ENCODE measurements at regions not wholly inside any gene's neighbourhood (a gene's known extent, or its start where the extent isn't known, plus 50 kb on each side); places are given as distances from the start of the nearest gene placed in this dataset.
"Not testable (repeated sequence)": the region's sequence is repeated elsewhere in the genome, so short reads cannot be mapped to it uniquely, and the experiment has no call there.

DNA sequence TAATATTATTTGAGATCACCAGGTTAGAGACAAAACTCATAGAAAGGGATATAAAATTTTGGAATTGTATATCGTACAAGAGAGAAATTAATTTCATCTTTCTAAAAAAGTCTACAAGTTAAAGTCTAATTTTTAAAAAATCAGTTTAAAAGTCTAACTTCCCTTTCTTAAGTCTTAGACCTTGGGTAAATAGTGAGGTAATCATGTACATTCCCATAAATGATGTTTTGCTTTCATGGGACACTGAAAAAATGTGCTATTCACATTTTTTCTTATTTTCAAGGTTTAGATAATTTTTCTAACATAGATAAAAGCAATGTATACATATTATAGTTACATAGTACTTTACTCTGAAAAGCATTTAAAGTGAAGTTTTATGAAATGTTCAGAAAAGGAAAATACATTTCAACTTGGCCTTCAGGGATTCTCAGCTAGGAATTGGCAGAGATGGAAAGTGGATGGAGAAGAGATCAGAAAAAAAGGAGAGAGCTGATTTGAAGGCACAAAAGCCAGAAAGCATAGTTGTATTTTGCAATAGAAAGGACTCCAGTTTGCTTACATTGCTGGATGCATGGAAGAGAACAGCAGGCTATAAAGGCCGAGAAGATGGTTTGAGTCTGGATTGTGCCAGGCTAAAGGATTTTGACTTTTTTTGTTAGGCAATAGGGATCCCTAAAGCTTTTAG is 194.0 kb downstream of the CASP12 start:
- no peak for DNase-seq (ENCODE audit: low read depth in 3 of 3)

DNA sequence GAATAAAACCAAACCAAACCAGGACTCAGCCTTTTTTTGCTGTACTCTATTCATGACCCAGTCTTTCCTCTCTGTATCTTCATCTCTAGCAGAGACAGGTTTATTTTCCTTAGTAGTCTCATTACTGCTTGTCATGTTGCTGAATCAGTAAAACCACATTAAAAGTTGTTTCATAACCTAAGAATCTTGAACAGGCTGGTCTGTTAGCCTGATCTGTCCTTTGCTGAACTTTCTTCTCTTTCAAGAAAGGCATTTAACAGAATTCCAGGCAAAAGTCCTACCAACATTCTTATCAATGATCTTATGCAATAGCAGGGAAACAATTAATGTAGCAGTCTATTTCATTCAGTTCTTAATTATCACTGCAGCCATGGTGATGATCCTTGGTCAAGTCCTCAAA is 197.7 kb downstream of the CASP12 start:
- DNase-seq (ENCODE audit: low read depth in 3 of 3), result no peak

DNA sequence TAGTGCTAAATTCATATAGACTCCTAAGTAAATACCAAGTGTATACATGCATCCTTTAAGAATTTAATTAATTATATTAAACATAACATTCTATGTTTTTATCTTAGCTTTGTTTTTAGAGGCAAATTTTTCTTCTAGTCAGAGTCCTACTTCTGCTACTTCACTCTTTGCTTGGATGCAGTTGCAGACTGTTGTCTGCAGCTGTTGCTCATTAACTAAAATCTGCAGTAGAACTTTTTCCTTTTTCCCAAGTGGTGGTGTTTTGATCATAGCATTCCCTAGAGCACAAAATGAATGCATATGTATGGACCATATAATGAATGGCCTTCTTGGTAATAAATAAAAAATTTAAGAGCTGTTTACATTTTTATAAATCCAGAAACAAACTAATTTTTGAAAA is 198.3 kb downstream of the CASP12 start:
- no peak for DNase-seq (ENCODE audit: low read depth in 3 of 3)

DNA sequence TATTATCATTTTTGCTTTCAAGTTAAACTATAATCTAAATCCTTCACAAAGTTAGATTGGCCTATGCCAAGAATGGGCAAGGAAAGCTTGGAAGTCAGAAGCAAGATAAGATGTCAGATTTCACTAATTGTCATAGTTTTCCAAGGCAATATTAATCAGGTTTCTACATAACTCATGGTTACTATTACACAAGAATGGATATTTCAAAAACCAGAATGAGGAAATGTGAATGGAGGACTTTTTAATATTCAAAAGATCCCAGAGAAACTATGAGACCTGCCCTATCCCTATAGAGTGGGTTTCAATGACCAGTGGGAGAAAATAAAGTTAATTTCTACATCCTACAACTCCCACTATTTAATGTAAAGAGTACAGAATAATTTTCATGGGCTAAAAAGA is 203.2 kb downstream of the CASP12 start:
- no peak for DNase-seq (ENCODE audit: low read depth in 3 of 3)

DNA sequence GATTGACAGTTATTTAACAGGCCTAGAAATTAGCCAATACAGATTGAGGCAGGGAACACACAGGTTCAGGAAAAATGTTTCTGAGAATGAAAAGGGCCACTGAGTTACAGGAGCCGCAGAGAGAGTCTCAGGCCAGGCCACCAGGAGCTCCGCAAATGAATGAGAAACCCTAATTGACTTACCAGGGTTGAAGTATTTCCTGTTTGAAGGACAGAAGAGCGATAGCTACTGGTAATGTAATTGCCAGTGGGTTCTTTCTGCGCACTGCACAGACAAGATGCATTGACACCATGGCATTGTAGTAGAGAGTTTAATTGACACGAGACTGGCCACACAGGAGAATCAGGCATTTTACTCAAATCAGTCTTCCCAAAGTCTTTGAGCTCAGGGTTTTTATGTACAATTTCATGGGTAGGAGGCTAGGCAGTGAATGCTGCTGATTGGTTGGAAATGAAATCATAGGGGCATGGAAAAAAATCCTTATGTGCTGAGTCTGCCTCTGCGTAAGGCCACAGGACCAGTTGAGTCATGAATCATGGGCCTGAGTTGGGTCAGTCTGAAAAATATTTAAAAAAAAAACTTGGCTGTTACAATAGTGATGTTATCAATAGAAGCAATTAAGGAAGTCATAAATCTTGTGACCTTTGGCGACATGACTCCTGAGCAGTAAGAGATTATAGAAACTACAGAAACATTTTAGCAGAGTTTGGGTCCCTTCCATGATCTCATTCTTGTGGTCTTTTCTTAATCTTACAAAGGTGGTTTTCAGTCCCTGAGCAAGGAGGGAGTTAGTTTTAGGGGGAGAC is 203.8 kb downstream of the CASP12 start:
- no peak for DNase-seq (ENCODE audit: low read depth in 3 of 3)

DNA sequence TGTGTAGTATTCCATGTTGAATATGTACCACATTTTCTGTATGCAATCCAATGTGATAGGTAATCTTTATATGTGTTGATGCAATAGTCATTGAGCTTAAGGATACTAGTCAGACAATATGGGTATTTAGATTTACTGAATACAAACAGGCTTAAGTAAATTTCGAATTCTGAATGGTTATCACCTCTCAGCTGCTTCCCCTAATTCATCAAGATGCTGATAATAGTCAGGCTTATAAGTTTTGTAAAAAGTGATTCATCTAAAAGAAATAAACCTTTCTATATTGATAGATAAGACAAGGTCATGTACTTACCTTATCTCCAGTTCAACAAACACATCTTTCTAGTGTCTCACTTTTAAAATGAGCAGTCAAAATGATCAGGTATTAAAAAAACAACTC is 205.5 kb downstream of the CASP12 start:
- no peak for DNase-seq (ENCODE audit: low read depth in 3 of 3)

DNA sequence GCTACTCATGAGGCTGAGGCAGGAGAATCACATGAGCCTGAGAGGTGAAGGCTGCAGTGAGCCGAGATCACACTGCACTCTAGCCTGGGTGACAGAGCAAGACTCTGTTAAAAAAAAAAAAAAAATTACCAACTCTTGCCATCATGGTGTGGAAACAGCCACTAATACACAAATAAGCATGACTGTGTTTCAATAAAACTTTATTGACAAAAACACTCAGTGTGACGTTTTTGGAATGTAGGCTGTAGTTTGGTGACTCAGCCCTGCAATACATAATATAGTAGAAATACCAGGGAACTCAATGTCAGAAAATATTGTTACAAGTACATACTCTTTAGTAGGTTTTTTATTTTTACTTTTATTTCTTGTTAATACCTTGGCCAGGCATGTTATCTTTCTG is 207.1 kb downstream of the CASP12 start:
- no peak for DNase-seq (ENCODE audit: low read depth in 3 of 3)

DNA sequence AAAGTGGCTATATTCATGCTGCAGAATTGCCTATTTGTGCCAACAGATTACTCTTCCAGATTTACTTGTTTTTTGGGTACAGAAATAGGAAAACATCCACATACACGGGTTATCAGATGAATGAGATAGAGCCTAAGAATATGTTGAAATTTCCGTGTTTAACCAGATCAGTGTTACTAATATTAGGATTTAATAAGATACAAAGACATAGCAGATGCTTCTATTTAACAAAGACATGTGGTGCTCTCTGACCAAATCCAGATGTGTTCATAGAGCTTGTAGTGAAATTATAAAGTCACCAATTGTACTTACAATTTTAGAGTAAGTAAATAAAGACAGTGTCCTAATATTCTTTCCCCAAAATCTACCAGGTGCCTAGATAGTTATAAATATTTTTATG is 208.0 kb downstream of the CASP12 start:
- no peak for DNase-seq (ENCODE audit: low read depth in 3 of 3)

DNA sequence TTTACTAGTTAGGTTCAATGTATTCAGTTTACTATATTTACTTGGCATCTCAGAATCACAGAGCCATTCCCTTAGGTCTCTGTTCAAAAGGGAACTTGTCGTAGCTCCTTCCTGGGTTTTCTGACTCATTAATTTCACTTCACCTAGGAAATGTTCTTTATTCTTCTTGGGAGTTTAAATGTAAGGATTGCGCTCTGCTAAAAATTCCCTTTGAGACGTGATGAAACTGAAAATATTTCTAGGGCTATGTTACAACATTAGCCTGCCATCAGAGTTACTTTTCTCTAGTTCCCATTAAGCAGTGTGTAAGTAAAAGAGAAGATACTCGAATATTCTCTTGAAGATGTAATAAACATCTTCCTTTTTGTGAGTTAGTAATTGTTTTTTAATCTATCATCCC is 209.5 kb downstream of the CASP12 start:
- DNase-seq (ENCODE audit: low read depth in 3 of 3), result no peak

DNA sequence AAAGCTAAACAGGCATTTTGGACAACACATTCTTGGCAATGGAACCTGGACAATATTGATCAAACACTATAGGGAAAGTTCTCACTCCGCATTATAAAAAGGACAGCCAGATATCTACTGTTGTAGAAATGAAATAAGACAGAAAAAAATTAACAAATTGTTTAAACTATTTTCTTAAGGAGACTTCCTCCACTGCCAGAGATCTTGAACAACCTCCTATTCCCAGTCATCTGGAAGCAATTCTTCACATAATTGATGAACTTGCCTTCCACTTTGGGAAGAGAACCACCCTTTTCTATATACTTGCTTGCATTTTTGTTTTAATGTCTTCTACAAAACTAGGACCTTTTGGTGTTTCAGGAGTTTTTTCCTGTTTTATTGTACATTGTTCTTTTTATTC is 216.1 kb downstream of the CASP12 start:
- DNase-seq (ENCODE audit: low read depth in 3 of 3), result no peak

DNA sequence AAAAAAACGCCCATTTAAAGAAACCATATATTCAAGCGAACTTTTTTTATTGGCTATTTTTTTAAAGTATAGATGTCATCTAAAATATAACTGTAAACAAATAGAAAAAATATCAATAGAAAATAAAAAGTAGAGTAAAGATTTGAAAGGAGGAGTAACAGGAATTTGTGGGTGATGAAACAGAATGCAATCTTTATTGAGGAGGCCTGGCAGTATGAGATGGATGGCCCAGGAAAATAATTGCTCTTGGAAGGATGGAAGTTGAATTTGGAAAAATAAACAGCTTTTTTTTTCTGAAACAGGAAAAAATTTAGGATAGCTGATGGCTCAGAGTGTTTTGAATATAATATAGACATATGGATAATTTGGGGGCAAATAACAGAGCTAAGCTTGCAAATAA is 219.0 kb downstream of the CASP12 start:
- no peak for DNase-seq (ENCODE audit: low read depth in 3 of 3)

DNA sequence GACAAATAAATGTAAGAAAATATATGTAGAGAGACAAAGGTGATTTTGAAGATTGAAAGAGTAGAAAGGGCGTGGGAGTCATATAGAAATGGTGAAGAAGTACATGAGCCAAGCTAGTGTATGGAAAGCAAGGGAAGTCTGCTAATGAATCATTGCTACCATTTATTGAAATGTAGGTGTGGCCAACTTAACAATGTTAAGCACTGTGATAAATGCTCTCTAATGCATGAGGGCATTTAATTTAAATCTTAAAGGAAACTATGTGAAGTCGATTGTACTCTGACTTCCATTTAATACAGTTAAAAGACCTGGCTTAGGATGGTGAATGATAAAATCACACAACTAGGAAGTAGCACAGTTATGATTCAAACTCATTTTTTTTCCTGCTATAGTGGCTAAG is 219.9 kb downstream of the CASP12 start:
- no peak for DNase-seq (ENCODE audit: low read depth in 3 of 3)

DNA sequence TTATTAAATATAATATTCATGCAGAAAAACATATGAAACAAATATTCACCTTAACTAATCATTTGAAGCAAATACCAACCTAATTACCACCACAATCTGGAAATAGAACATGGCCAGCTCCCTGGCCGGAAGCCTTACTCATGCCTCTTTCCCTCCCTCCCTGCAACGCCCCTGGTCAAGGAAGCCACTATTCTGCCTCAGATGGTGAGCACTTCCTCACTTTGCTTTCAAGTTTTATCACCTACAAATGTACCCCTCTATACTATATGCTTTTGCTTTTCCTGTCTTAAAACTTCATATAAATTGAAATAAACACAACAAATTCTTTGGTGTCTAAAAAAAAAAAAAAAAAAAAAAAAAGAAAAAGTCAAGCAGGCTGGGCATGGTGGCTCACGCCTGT is 221.2 kb downstream of the CASP12 start:
- not testable (repeated sequence) for DNase-seq (ENCODE audit: low read depth in 3 of 3)

DNA sequence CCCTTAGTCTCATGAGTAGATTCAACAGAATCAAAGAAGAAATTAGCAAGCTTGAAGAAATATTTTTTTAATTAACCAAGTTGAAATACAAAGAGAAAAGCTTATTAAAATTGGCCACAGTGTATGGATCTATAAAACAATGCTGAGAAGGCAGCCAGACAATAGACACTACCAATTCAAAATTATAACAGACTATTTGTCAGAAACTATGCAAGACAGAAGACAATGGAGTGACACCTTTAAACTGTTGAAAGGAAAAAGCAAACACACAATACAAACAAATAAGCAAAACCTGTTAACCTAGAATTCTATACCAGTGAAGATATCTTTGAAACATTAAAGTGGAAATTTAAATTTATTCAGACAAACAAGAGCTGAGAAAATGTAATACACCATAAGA is 225.4 kb downstream of the CASP12 start:
- no peak for DNase-seq (ENCODE audit: low read depth in 3 of 3)

DNA sequence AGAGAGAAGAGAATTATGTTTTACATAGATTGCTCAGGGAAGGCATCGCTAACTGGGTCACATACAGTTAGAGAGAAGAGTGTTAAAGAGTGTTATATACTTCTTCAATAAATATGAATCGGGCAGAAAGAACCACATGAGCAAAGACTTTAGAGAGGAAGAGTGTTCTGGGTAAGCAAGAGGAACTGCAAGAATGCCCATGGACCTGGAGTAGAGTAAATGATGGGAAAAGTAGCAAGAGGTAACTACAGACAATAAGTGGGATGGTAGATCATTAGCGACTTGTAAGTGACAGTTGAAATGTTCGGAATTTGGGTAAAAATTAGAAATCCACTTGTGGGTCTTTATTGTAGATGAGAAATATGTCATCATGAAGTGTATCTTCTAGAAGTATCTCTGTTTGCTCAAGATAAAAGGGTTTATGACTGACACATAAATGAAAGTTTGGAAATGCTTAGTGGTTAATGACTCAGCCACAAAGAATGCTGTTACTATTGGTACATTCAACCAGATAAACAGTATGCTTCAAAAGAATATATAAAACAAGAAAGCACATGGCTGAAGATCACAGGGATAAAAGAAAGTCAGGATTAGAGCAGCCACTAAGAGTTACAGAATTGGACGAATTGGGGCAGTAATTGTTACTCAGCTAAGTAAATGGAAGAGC is 229.3 kb downstream of the CASP12 start:
- DNase-seq (ENCODE audit: low read depth in 3 of 3), result no peak

DNA sequence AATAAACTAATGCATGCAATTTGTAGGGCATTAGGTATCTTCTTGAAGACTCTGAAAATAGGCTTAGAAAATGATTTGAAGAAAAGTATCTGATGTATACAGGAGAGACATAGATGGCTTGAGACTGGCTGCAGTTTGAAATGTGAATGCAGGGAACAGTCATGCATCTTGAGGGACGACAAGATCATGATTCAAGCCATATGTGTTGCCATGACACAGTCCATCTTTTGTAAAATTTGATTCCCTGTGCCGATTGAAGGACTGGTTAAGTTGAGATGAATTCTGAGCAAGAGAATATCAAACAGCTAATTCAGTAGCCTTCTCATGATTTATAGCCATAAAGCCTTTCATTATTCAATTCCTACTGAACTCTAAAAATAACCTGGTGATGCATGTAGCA is 231.6 kb downstream of the CASP12 start:
- DNase-seq (ENCODE audit: low read depth in 3 of 3), result no peak

DNA sequence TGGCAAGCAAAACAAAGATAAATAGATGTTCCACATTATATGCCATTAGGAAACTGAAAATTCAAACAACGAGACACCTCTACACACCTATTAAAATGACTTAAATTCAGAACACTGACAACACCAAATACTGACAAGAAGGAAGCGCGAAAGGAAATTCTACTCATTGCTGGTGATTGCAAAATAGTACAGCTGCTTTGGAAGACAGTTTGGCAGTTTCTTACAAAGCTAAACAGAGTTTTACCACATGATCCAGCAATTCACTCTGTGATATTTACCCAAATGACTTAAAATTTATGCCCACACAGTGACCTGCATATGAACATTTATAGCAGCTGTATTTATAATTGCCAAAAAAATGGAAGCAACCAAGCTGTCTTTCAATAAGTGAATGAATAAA is 232.6 kb downstream of the CASP12 start:
- no peak for DNase-seq (ENCODE audit: low read depth in 3 of 3)

DNA sequence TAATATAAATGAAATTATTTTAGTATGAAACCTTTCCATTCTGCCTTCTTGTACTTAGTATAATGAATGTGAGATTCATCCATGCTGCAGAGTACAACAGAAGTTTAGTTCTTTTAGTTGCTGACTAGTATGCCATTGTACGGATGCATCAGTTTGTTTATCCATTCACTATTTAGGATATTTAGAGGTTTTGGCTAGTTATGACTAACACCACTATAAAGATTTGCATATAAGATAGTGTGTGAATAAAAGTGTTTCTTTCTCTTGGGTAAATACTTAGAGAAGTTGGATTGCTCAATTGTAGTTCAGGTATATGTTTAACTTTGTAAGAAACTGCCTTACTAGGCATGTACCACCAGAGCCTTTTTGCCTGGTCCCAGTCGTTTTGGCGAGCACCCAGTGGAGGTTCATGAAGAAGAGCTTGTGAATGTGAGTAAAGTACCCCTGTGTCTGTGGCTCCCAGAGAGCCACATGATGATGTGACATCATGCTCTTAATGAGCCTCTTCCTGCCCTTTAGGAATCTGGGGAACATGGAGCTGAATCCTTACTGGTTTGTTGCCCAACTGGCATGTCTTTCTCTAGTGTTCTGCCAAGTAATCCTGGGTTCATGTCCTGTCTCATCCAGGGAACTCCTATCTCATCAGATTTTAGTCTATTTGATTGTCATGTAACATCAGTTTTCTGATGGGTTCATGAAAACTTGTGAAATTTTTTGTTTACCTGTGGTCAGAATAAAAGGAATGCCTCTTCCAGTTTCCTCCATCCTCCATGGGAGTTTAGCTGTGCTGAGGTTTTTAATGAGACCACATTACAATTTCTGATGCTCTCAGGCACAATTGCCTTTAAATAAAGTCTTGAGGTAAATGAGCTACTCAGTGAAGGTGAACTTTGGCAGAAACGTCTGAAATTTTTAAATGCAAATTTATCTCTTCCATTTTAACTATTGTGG is 234.8 kb downstream of the CASP12 start:
- no peak for DNase-seq (ENCODE audit: low read depth in 3 of 3)

DNA sequence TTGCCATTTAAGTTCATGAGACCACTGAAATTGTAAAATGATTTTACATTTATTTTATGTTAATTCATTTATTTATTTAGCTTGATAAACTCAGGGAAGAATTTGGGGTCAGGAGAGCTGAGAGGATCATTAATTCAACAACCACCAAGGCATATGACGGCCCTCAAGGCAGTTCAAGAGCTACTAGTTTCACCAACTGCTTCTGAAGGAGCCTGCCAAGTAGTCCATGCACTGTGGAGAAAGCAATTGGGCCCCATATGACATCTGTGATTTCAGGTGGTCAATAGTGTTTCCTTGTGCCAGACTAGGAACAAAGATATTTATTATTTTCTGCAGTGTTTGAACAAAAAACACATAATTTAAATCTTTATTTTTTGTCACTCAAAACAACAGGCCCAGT is 236.4 kb downstream of the CASP12 start:
- no peak for DNase-seq (ENCODE audit: low read depth in 3 of 3)

DNA sequence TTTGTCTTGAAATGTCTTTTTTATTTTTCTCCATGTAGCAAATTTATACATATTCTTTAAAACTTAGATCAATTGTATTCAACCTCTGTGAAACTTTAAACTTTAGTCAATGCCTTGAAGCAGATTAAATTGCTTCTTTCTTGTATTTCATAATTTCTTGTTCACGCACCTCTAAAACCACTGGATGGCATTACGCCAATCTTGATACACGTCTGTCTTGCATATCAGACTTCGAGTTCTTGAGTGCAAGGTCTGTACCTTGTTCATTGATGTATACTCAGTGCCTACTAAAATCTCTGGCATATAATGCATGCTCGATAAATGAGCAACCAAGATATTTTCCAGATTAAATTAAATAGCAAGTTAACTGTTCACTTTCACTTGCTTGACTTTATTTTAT is 236.8 kb downstream of the CASP12 start:
- no peak for DNase-seq (ENCODE audit: low read depth in 3 of 3)

DNA sequence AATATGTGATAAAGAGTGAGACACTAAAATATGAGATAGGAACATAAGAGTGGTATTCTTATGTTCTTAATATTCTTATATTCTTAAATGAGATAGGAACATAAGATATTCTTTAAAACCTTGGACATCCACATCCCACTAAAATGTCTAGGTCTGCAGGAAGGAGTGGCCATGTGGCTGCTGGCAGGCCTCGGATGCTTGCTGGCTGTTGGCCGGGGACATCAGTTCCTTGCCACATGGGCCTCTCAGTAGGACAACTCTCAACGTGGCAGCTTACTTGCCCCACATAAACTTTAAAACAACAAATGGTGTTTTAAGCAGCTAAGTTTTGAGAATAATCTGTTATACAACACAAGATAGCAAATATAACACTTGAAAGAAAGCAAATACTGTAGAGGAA is 240.1 kb downstream of the CASP12 start:
- DNase-seq (ENCODE audit: low read depth in 3 of 3), result no peak

DNA sequence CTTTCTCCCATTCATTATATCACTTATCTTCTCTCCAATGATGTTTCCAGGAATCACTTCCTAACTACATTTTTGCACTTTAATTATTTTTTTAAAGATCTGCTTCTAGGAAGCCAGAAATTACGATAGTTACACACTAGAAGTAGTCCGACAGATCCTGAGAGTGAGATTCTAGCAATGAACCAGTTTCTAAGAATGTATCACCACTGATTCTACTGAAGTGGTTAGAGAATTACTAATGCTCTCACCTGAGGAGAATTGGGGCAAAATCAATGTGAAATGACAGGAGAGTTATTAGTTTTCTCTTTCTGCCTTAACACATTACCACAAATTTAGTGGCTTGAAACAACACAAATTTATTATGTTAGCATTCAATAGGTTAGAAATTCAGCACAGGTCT is 241.2 kb downstream of the CASP12 start:
- no peak for DNase-seq (ENCODE audit: low read depth in 3 of 3)

Data from stimulated activated CD4-positive, alpha-beta T cell treated with anti-CD3 and anti-CD28 coated beads, TNF-alpha, amount 100 ng/mL, for 24 hours (primary cell).